ENCODE measurements at regions not wholly inside any gene's neighbourhood (a gene's known extent, or its start where the extent isn't known, plus 50 kb on each side); places are given as distances from the start of the nearest gene placed in this dataset.

GRCh38 chrX:49760290-49760890 lies 64.6 kb upstream of the PAGE1 start:
- no peak for TF ChIP-seq SP1 (IDR thresholded peaks at IDR 0.05)
- TF ChIP-seq PKNOX1 (IDR thresholded peaks at IDR 0.05) = no peak
- TF ChIP-seq FOXM1 (IDR thresholded peaks at IDR 0.05; ENCODE audit: borderline replicate concordance) = no peak
- no peak for TF ChIP-seq CTBP1 (IDR thresholded peaks at IDR 0.05; ENCODE audit: borderline replicate concordance)
